Chondrocyte (in vitro differentiated cells): ENCODE measurements at regions not wholly inside any gene's neighbourhood (a gene's known extent, or its start where the extent isn't known, plus 50 kb on each side); places are given as distances from the start of the nearest gene placed in this dataset.
"Not testable (repeated sequence)": the region's sequence is repeated elsewhere in the genome, so short reads cannot be mapped to it uniquely, and the experiment has no call there.

ENCODE experiments used
- DNase-seq: peaks from one replicate; pipeline ENCODE4 v3.0.0; 2021; ENCODE audit warnings: mixed read lengths, low spot score
- H3K27ac Mint-ChIP-seq: one replicate; pipeline ENCODE4 v1.8.0; 2021; ENCODE audit warnings: mild to moderate bottlenecking, moderate library complexity, mixed read lengths; ENCODE audit not compliant: unreplicated experiment
- H3K27me3 Mint-ChIP-seq: 2 replicates; pipeline ENCODE4 v1.8.0; 2021; ENCODE audit warnings: low read depth, mixed read lengths
- H3K36me3 Mint-ChIP-seq: 2 replicates; pipeline ENCODE4 v1.8.0; 2021; ENCODE audit warnings: low read depth, mixed read lengths
- H3K4me1 Mint-ChIP-seq: 2 replicates; pipeline ENCODE4 v1.8.0; 2021; ENCODE audit warnings: low read depth, mild to moderate bottlenecking, mixed read lengths
- H3K4me3 Mint-ChIP-seq: one replicate; pipeline ENCODE4 v1.8.0; 2021; ENCODE audit warnings: mild to moderate bottlenecking, moderate library complexity, mixed read lengths; ENCODE audit not compliant: unreplicated experiment
- H3K9me3 Mint-ChIP-seq: 2 replicates; pipeline ENCODE4 v1.8.0; 2021; ENCODE audit warnings: low read depth, mixed read lengths
- TF ChIP-seq, protein P1 (sequence below): fragments of 200-600 bp; sonication (generic); IDR thresholded peaks from 2 replicates; pipeline ENCODE4 v1.5.0; 2021; ENCODE audit warnings: antibody characterized with exemption, mild to moderate bottlenecking, moderate library complexity

DNA sequence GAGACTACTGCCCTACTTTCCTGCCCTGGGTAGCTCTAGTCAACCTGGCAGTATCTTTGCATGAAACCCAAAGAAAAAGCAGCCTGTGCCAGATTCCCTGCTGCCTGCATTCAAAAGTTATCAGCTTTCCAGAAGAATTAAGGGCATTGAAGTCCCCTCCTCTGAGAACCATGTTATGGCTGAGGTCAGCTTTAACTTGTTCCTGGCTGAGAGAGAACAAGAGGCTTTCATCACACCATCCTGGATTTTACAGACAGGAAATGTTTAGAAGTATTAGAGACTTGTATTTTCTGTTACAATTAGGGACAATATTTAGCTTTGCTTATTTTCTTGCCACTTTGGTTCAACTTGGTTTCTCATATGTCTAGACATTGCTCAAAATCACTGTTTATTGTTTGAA lies 238.8 kb downstream of the ARL4A start:
- no peak overlapping the region for H3K4me3 Mint-ChIP-seq
- H3K36me3 Mint-ChIP-seq: no peaks in the 10 kb centered on the region
- no peak for DNase-seq
- no peaks in the 10 kb centered on the region for H3K9me3 Mint-ChIP-seq
- no peak overlapping the region for H3K27ac Mint-ChIP-seq
- peaks cover 20% of the 10 kb centered on the region for H3K4me1 Mint-ChIP-seq
- no peaks in the 10 kb centered on the region for H3K27me3 Mint-ChIP-seq
- TF ChIP-seq, protein P1, sequence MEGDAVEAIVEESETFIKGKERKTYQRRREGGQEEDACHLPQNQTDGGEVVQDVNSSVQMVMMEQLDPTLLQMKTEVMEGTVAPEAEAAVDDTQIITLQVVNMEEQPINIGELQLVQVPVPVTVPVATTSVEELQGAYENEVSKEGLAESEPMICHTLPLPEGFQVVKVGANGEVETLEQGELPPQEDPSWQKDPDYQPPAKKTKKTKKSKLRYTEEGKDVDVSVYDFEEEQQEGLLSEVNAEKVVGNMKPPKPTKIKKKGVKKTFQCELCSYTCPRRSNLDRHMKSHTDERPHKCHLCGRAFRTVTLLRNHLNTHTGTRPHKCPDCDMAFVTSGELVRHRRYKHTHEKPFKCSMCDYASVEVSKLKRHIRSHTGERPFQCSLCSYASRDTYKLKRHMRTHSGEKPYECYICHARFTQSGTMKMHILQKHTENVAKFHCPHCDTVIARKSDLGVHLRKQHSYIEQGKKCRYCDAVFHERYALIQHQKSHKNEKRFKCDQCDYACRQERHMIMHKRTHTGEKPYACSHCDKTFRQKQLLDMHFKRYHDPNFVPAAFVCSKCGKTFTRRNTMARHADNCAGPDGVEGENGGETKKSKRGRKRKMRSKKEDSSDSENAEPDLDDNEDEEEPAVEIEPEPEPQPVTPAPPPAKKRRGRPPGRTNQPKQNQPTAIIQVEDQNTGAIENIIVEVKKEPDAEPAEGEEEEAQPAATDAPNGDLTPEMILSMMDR: no peak

DNA sequence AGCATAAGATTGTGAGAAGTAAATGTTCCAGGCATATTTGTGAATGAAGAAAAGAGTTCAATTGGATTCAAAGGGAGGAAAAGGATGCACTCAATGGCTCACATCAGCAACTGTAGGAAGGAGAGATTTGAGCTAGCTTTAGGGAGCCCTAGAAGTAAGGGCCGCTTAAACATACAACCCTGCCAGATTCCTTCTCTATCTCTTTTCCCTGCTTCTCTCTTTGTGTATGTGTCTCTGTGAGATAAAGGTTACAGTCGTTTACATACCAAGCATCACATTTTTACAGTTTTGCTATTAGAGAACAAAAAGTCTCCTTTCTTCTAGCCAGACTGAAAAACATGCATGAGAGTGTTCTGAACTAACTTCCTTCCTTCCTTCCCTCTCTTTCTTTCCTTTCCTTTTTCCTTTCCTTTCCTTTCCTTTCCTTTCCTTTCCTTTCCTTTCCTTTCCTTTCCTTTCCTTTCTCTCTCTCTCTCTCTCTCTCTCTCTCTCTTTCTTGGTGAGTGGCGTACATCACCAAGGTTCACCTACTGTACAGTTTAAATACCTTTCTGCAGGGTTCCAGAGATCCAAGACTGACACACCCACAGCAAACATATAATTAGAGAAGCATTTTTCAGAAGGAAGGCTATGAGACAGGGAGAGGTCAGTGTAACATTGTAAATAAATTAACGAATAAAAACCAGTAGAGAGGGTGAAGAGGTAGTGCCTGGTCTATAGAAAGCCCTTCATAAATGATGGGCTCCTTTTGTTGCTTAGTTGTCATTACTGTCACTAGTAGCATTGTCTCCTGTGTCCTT lies 240.4 kb downstream of the ARL4A start:
- H3K27ac Mint-ChIP-seq: no peak overlapping the region

DNA sequence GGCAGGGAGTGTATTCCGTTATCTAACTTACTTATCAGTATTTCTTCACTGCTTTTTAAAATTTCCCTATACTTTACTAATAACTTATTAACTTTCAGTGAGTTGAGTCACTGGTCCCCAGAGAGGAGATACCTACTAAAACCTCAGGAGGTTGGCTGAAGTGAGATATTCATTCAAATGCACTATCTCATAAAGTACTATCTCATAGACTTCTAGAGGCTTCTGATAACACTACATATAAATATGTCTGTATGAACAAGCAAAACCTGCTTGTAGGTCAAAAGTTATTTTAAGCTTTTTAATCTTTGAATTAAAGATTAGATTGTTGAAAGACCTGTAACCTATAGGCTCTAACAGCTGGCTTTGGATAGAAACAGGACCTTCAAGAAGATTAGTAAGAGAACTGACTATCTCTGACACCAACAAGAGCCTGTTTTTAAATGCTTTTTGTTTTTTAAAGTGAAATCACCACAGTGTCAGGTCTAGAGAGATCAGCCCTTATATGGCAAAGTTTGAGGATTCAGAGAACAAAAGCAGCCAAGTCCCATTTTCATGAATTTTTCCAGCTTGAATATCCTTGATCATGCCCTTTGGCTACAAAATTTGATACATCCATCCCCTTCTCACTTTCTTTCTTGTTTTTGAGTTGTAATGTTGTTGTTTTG lies 242.2 kb downstream of the ARL4A start:
- no peaks in the 10 kb centered on the region for H3K27me3 Mint-ChIP-seq
- no peak overlapping the region for H3K27ac Mint-ChIP-seq
- peaks cover 20% of the 10 kb centered on the region for H3K4me1 Mint-ChIP-seq
- no peak overlapping the region for H3K4me3 Mint-ChIP-seq
- DNase-seq: no peak
- no peaks in the 10 kb centered on the region for H3K36me3 Mint-ChIP-seq
- TF ChIP-seq, protein P1: no peak
- H3K9me3 Mint-ChIP-seq: no peaks in the 10 kb centered on the region

More for the DNA sequence above, 240.4 kb downstream of the ARL4A start:
- peaks cover 20% of the 10 kb centered on the region for H3K4me1 Mint-ChIP-seq
- no peak overlapping the region for H3K4me3 Mint-ChIP-seq
- TF ChIP-seq, protein P1: no peak
- no peaks in the 10 kb centered on the region for H3K9me3 Mint-ChIP-seq
- DNase-seq: no peak
- H3K27me3 Mint-ChIP-seq: no peaks in the 10 kb centered on the region
- H3K36me3 Mint-ChIP-seq: no peaks in the 10 kb centered on the region

DNA sequence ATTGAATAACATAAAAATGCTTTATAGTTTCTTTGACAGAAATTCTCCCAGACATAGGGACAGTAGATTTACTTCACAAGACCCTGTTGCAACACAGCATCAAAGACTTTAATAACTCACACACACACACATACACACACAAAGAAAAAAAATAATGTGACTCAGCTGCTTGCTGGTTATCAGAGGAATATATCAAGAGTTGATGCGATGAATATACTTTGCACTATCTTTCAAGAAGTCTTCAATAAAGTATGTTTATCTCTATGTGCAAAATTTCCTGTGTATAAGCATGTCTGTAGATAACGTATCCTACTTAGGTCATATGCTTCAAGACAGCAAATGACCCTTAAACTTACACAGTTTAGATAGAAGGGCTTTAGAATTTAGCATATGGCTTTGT lies 243.1 kb downstream of the ARL4A start:
- no peaks in the 10 kb centered on the region for H3K27me3 Mint-ChIP-seq
- DNase-seq: no peak
- TF ChIP-seq, protein P1: no peak
- no peak overlapping the region for H3K4me3 Mint-ChIP-seq
- peaks cover 20% of the 10 kb centered on the region for H3K4me1 Mint-ChIP-seq
- no peaks in the 10 kb centered on the region for H3K36me3 Mint-ChIP-seq
- no peak overlapping the region for H3K27ac Mint-ChIP-seq
- no peaks in the 10 kb centered on the region for H3K9me3 Mint-ChIP-seq

DNA sequence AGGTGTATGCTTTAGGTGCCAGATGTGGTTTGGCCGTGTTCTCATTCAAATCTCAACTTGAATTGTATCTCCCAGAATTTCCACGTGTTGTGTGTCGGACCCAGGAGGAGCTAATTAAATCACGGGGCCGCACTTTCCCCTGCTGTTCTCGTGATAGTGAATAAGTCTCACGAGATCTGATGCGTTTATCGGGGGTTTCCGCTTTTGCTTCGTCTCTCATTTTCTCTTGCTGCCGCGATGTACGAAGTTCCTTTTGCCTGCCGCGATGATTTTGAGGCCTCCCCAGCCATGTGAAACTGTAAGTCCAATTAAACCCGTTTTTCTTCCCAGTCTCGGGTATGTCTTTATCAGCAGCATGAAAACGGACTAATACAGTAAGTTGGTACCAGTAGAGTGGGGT lies 244.0 kb downstream of the ARL4A start:
- H3K4me1 Mint-ChIP-seq: peaks cover 15% of the 10 kb centered on the region
- not testable (repeated sequence) for H3K4me3 Mint-ChIP-seq, H3K27me3 Mint-ChIP-seq, H3K9me3 Mint-ChIP-seq, H3K36me3 Mint-ChIP-seq, H3K27ac Mint-ChIP-seq, DNase-seq
